GM21447 (cell line): ENCODE measurements at regions not wholly inside any gene's neighbourhood (a gene's known extent, or its start where the extent isn't known, plus 50 kb on each side); places are given as distances from the start of the nearest gene placed in this dataset.

ENCODE experiments used
- ATAC-seq: cut with Tn5 transposase; IDR thresholded peaks from one replicate; pipeline ENCODE4 v1.9.1; 2021; ENCODE audit not compliant: unreplicated experiment

DNA sequence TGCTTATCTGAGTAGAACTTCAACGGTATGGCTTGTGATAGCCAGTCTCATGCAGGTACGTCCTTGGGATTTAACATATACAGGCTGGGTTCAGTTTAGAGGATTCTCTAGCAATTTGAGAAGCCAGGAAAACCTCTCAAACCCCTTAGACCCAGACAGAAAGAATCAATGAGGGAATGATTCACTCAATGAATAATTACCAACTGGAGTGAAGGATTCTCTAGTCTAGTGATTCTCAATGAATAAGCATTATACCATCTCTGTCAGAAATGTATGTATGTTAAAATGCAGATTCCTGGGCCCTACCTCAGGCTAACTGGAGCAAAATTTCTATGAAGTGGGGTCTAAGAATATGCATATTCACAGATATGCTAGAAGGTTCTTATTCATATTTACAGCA, 54.5 kb upstream of the APP start:
- no peak for ATAC-seq

GRCh38 chr21:26224366-26224765, 53.8 kb upstream of the APP start:
- ATAC-seq: no peak
